HG02798 (cell line): ENCODE measurements at regions not wholly inside any gene's neighbourhood (a gene's known extent, or its start where the extent isn't known, plus 50 kb on each side); places are given as distances from the start of the nearest gene placed in this dataset.

Source experiments
- ATAC-seq: cut with Tn5 transposase; IDR thresholded peaks from one replicate; pipeline ENCODE4 v1.9.1; 2021; ENCODE audit warnings: mild to moderate bottlenecking; ENCODE audit not compliant: unreplicated experiment, poor library complexity

DNA sequence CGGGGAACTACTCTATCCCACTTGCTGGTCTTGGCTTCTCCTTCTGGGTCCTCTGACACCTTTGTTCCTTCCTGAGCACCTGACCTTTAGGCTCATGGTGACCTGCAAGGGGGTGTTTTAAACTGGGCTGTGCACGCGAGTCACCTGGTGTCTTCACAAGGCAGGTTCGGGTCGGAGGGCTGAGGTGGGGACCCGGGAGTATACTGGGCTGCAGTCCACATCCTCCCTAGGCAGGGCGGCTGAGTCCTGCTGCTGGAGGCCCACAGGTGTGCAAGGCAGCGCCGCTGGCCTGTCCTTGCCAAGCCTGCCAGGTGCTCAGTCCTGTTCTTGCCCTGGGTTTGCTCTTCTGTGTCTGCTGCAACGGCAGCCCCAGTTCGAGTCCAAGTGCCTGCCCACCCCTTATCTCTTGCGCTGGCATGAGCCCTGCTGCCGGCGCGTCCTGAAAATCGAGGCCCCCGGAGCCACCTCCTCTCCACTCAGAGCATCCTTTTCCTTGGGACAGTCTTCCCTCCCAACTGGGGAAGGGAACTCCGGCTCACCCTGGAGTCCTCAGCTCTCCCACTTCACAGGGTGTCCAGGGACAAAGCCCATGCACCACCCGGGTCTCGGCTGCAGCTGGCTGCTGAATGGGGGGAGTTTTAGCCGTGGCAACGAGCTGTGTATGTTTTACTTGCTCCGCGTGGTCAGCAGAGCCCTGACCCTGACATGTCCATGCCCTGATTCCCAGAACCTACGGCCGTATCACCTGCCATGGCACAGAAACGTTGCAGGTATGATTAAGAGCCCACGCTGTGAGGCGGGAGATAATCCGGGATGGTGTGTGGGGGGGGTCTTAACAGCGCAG lies 193.5 kb downstream of the TEX29 start:
- ATAC-seq, result no peak

DNA sequence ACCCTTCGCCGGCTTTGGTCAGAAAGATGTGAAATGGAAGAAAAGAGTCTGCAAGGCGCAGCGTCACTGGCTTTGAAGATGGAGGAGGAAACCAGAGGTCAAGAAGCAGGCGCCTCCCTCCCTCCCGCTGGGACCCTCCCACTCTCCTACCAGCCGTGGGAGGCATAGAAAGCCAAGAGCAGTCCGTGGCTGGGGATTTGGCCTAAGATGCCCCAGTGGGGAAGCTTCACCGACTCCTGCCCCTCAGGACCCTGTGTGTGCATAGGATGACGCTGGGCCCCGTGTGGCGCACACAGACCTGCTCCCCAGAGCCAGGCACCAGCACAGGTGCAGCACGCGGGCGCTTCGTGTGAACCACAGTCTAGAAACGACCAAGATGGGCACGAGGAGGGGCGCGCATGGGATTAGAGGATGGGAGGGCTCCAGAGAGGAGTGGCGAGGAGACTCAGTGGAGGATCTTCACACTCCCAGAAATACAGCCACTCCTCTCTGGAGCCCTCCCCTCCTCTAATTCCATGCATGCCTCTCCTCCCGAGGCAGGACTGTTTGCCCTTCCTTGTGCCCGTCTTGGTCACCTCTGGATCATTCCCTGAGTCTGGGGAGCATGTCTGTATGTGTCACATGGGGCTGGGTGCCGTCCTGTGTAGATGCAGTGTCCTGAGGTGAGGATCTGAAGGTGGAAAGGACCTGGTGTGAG lies 194.3 kb downstream of the TEX29 start:
- no peak for ATAC-seq

DNA sequence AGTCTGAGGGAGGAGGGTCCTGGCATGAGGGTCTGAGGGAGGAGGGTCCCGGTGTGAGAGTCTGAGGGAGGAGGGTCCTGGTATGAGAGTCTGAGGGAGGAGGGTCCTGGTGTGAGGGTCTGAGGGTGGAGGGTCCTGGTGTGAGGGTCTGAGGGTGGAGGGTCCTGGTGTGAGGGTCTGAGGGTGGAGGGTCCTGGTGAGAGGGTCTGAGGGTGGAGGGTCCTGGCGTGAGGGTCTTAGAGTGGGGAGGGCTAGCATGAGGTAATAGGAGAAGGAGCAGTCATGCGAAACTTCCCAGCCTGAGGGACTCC lies 194.8 kb downstream of the TEX29 start:
- ATAC-seq, result no peak

DNA sequence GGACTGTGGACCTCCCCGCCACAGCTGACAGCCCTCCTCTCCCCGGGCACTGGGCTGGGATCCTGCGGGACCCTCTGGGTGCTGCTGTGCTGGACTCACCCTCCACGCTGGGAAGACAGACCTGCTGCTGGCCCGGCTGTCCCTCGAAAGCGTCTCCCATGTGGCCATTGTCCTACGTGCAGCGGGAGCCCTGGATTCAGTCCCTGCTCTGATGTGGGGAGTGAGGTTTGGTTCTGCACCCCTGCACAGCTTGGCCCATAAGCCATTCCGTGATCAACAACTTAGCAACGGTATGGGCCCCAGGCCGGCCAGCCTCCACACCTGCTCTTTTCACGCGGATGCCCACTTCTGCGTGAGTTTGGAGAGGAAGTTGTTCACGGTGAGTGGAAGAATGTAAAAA lies 195.2 kb downstream of the TEX29 start:
- ATAC-seq, result no peak

DNA sequence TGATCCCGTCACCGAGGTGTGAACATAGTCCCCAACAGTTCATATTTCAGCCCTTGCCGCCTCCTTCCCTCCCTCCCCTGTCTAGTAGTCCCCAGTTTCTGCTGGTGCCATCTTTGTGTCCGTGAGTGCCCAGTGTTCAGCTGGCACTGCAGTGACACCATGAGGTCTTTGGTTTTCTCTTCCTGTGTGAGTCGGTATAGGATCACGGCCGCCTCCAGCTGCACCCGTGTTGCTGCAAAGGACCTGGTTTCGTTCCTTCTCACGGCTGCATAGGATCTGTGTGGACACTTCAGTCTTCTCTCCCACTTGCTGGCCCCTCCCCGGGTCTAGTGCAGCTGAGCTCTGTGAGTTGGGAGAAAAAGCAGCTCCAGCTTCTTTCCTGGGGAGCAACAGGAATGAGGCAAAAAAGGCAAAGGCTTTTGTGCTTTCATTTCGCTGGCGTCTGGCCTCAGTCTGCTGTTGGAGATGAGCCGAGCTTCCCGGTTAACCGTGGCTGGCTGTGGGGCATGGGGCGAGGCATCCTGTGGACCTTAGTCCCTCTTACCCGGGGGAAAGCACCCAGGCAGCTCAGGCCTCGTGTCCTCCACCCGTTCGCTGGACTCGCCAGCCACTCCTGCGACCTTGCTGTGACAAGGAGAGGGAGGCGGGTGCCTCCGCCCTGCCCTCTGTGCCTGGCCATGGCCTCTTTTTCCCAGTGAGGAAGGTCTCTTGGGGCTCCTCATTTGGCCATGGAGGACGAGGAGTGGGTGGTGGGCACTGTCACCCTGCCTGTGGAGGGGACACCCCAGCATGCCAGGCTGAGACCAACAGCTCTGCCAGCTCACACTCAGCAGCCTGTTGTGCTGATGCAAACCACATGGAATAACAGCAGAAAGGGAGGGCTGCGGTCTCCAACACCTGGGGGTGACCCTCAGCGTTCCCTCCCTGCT lies 196.5 kb downstream of the TEX29 start:
- ATAC-seq, result no peak

DNA sequence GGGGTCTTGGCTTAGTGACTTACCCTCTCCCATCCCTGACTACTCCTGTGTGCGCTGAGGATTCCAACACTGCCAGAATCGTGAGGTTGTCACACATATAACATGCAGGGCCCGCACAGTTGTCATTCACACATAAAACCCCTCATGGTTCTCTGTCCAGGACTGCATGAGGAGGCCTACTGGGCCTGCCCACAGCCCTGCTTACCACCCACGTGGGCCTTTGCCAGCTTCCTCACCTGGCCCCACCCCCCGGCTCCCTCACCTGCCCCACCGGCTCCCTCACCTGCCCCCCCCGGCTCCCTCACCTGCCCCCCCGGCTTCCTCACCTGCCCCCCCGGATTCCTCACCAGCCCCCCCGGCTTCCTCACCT lies 197.2 kb downstream of the TEX29 start:
- ATAC-seq, result no peak

DNA sequence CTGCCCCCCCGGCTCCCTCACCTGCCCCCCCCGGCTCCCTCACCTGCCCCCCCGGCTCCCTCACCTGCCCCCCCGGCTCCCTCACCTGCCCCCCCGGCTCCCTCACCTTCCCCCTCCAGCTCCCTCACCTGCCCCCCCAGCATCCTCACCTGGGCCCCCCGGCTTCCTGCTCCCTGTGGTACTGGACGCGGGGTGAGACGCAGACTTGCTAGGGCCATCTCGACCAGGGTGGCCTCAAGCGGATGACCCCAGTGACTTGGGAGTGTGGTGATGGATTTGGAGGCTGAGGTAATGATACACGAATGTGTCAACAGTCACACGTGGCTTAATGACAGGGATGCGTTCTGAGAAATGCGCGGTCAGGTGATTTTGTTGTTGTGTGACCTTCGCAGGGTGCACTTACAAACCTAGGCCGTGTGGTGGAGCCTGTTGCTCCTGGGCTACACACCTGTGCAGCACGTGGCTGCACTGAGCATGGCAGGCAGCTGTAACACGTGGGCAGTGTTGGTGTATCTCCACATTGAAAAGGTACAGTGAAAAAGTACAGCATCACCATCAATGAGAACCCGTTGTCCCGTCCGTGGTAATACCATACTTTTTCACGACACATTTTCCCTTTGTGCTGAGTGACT lies 197.8 kb downstream of the TEX29 start:
- no peak for ATAC-seq

DNA sequence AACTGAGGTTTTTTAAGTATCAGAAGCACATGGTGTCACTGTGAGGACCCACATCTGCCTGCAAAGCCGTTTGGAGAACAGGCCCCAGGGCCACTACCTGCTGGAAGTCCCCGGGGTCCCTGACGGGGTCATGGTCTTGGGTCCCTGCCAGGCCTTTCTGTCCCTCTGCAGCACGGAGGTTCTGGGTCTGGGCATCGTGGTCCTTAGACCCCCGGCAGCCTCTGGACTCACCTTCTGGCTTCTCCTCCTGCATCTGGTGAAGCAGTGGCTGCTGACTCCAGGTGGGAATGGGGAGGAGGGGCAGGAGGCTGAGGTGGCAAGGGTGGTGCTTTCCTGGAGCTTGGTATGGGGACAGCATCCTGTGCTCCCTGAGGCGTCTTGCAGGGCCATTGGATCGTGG lies 198.6 kb downstream of the TEX29 start:
- no peak for ATAC-seq

DNA sequence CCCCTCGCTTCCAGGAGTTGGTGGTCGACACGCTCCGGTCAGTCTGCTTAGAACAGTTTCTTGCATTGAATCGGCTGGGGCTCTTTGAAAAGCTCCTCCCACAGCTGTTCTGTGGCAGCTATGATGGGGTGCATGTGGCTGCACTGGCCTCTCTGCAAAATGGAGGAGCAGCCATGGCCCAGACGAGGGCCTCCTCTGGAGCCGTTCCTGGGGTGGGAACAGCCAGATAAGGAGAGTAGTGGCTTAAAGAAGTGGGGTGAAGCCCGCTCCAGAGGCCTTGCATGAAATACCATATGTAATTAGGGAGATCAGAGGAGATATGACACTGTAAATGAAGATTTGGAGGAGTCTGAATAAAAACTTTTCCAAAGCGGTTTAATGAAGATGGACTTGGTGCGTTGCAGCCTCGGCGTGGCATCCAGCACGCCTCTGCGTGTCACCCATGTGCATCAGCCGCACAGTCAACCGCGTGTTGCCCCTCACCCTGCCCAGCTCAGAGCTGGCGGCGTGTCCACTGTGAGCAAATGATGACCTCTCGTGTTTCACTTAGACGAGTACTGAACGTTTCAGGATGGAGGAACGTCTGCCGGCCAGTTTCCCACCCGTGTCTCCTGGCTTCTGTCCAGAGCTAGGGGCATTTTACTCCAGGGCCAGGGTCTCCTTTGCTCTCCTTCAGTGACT lies 199.2 kb downstream of the TEX29 start:
- ATAC-seq, result no peak

DNA sequence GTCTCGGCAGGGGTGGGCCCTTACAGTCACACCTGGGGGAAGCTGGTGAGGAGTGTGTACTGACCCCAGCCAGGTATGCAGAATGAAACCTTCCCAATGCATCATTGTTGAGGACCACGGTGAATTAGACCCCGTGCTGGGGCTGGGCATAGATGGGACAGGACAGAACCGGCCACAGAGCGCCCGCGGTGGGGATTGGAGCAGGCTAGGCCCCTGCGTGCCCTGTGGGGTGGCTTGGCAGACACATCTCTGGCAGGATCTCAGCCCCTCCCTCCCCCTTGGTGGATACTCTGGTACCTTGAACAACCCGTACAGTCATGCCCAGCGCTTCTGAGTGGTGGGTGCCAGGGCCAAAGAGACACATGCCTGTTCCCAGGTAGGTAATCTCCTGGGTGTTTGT lies 200.6 kb downstream of the TEX29 start:
- no peak for ATAC-seq

DNA sequence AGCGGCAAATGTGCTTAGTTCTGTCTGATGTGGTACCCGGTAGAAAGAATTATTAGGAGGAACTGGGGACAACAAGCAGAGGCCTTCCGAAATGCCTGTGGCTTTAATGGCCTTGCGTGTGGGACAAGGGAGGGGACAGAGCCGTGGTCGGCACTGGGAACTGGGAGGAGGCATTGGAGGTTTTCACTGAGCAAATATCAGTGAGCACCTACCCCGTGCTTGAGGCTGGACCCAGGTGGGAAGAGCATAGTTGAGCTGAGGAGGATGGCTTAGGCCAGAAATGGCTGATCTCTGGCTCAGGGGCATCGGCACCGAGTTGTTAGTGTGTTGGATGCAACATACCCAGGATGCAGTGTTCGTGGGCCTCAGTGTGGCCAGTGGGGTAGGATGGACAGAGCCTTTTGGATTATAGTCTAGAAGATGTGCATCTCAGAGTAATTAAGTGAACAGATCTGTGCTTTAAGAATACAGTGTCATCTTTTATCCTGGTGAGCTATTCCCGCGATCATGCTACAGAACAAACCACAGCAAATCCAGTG lies 201.3 kb downstream of the TEX29 start:
- ATAC-seq, result no peak

DNA sequence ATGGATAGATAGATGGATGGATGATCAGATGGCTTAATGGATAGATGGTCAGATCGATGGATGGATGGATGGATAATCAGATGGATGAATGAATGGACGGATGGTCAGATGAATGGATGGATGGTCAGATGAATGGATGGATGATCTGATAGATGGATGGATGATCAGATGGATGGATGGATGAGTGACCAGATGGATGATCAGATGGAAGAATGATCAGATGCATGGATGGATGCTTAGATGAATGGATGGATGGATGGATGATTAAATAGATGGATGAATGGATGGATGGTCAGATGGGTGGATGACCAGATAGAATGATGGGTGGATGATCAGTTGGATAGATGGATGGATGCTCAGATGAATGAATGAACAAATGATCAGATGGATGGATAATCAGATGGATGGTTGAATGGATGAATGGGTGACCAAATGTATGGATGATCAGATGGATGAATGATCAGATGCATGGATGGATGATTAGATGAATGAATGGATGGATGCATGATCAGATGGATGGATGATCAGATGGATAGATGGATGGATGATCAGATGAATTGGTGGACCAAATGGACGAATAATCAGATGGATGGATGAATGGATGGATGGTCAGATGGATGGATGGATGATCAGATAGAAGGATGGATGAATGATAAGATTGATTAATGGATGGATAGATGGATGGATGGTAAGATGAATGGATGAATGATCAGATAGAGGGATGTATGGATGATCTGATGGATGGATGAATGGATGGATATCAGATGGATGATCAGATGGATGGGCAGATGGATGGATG lies 205.1 kb downstream of the TEX29 start:
- no peak for ATAC-seq

DNA sequence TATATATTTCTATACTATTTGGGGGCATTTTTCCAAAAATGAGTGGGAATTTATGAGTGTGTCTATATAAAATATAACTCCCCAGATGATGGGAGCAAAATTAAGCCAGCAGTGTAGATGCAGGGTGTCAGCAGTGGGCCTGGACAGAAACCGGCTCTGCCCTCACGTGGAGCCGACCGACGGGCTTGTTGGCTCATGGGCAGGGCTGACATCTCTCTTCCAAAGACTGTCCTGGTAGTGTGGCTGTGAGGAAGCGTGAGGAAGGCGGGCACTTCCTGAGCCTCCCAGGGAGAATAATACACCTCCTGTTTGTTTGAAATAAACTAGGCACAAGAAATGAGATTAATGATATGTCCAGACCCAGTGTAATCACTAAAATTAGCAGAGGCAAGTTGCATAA lies 206.5 kb downstream of the TEX29 start:
- ATAC-seq, result no peak

DNA sequence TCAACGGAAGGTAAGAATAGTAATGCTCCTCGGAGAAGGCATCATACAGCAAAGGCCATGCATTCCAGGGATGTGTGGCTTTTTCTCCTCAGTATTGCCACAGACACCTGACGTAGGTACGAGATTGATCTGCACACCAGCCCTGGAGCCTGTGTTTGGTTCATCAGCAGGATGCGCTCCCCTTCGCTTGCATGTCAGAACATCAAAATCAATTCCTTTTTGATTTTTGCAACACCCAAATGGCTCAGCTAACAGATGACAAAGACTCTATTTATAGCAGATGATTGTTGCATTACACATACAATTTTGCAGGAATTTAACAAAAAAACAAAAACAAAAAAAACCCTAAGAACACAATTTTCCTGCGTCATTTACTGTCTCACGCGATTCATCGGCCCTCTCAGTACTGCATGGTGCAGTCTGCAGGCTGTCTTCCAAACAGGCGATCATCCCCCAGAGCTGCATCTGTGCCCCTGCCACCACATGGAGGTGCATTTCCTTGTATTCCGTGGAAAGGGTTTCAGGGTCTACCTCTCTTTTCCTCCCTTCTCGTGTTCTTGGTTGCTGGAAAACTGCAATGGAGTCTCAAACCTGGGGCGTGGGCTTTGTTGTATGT lies 207.3 kb downstream of the TEX29 start:
- ATAC-seq, result no peak

DNA sequence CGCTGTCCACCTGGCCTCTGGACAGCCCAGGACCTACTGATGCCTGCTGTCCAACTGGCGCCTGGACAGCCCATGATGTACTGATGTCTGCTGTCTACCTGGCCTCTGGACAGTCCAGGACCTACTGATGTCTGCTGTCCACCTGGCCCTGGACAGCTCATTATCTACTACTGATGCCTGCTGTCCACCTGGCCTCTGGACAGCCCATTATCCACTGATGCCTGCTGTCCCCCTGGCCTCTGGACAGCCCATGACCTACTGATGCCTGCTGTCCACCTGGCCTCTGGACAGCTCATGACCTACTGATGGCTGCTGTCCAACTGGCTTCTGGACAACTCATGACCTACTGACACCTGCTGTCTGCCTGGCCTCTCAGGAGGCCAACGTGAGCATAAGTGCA lies 208.1 kb downstream of the TEX29 start:
- no peak for ATAC-seq

DNA sequence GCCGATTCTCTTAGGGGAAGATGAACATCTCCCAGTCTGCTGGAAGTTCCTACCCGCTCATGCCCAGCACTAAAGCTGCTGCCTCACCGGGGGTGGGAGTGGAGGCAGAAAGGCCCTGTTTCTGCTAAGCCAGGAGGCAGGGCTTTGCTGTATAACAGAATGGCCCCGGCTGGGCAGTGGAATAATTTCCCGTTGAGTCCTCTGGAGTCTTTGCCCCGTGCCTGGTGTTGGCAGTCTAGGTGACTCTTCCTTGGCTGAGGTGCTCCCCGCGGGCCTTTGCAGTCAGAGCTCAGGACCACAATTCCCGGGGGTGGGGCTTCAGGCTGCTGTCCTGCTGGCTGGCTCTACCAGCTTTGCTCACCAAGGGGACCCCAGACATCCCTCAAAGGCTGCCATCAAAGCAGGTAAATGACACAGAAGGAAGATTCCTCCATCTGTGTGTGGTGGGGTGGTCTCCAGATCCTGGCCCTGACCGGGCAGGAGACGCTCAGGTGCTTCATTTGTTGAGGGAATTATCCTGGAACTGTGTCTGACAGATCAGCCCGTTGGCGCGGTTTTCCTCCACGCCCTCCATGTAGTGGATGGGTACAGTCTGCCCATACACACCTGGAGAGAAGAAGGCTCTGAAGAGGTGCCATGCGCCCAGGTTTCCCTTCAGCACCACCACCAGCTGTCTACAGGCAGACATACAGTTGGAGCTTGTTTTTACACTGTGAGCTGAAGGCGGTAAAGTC lies 209.9 kb downstream of the TEX29 start:
- ATAC-seq, result no peak

DNA sequence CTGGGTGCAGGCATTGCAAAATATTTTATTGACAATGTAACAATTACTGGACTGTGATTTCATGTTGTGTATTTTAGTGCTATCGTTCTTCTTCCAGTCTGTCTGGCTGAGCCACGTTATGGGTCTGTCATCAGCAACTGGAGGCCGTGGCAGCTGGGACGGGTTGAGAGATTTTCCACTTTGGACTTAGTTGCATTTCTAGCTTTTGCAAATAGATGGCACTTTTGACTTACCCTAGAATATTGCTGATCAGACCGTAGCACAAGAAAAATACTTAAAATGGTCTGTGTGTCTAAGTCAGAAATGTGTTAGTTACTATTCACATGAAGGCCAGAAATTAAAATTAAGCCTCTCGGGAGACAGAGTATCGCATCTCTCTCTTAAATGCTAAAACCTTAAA lies 211.1 kb downstream of the TEX29 start:
- ATAC-seq, result no peak

DNA sequence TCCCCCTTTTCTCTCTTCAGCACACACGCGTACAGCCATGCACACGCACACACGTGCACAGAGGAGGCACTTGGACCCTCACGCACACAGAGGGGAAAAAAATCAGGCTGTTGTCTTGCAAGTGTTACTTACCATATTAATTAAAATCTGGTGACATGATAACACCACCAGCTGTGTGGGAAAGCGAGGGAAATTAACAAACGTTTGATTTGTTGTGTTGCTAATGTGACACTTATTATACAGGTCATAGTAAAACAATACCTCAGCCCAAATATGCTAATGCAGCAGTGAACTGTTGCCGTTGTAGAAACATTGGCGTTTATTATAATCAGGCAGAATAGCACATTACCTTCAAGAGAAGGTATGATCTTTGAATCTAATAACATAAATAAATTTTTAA lies 211.7 kb downstream of the TEX29 start:
- ATAC-seq, result no peak
